Activated B cell treated with CpG ODN at 0.5 μM for 24 hours (primary cell): ENCODE measurements at regions not wholly inside any gene's neighbourhood (a gene's known extent, or its start where the extent isn't known, plus 50 kb on each side); places are given as distances from the start of the nearest gene placed in this dataset.

Source experiments
- ATAC-seq: fragments of 200-7000 bp; cut with Tn5 transposase; one replicate; pipeline ENCODE4 v1.10.0; 2021; ENCODE audit warnings: low read depth, mild to moderate bottlenecking, moderate library complexity
- CTCF ChIA-PET: fragments of 350-600 bp; sonication (Branson Sonifier 250); formaldehyde crosslinking; loops from one replicate; lab custom pipeline; 2021; ENCODE audit warnings: antibody characterized with exemption; lab: Charles Lee
- POLR2A ChIA-PET: fragments of 350-600 bp; sonication (Branson Sonifier 250); formaldehyde crosslinking; loops from one replicate; lab custom pipeline; 2021; ENCODE audit warnings: antibody characterized with exemption; lab: Charles Lee
- DNase-seq: peaks from one replicate; pipeline ENCODE4 v3.0.0; 2022
- H3K27ac Mint-ChIP-seq: one replicate; pipeline ENCODE4 v1.8.0; 2020; ENCODE audit warnings: mixed read lengths
- H3K27me3 Mint-ChIP-seq: one replicate; pipeline ENCODE4 v1.8.0; 2021; ENCODE audit warnings: mixed read lengths
- H3K36me3 Mint-ChIP-seq: one replicate; pipeline ENCODE4 v1.8.0; 2021; ENCODE audit warnings: low read depth, mixed read lengths
- H3K4me1 Mint-ChIP-seq: one replicate; pipeline ENCODE4 v1.8.0; 2021; ENCODE audit warnings: mixed read lengths
- H3K4me3 Mint-ChIP-seq: one replicate; pipeline ENCODE4 v1.8.0; 2020; ENCODE audit warnings: mild to moderate bottlenecking, mixed read lengths
- H3K9me3 Mint-ChIP-seq: one replicate; pipeline ENCODE4 v1.8.0; 2020; ENCODE audit warnings: mixed read lengths
- intact Hi-C: fragments of 100-400 bp; cut with micrococcal nuclease; formaldehyde crosslinking; loops from one replicate; pipeline ENCODE4 v1.15.1; 2024
- TF ChIP-seq, protein P1 (sequence below): fragments of 200-600 bp; IDR thresholded peaks from one replicate; pipeline ENCODE4 v1.8.0; 2022; ENCODE audit warnings: antibody characterized with exemption, mild to moderate bottlenecking

GRCh38 chr22:47919001-47919441 lies 1156.6 kb downstream of the TBC1D22A start:
- Mint-ChIP-seq H3K9me3 (peaks cover 4% of the 10 kb centered on the region), H3K4me3 (no peak overlapping the region), H3K36me3 (no peaks in the 10 kb centered on the region), H3K4me1 (peaks cover 32% of the 10 kb centered on the region), H3K27me3 (peaks cover under 1% of the 10 kb centered on the region), H3K27ac (no peak overlapping the region)
- TF ChIP-seq, protein P1, sequence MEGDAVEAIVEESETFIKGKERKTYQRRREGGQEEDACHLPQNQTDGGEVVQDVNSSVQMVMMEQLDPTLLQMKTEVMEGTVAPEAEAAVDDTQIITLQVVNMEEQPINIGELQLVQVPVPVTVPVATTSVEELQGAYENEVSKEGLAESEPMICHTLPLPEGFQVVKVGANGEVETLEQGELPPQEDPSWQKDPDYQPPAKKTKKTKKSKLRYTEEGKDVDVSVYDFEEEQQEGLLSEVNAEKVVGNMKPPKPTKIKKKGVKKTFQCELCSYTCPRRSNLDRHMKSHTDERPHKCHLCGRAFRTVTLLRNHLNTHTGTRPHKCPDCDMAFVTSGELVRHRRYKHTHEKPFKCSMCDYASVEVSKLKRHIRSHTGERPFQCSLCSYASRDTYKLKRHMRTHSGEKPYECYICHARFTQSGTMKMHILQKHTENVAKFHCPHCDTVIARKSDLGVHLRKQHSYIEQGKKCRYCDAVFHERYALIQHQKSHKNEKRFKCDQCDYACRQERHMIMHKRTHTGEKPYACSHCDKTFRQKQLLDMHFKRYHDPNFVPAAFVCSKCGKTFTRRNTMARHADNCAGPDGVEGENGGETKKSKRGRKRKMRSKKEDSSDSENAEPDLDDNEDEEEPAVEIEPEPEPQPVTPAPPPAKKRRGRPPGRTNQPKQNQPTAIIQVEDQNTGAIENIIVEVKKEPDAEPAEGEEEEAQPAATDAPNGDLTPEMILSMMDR = no peak
- ChIA-PET CTCF (no interaction called here), POLR2A (interaction anchor here (1.0 kb wide), 1 partner anchor 10 kb away, joined by 3 read pairs; no protein-coding TSS in a partner anchor)
- ATAC-seq (no peak), DNase-seq (no peak)
- intact Hi-C loops = loop anchor here (2.0 kb wide), 1 partner anchor 178 kb away; no protein-coding TSS in a partner anchor

DNA sequence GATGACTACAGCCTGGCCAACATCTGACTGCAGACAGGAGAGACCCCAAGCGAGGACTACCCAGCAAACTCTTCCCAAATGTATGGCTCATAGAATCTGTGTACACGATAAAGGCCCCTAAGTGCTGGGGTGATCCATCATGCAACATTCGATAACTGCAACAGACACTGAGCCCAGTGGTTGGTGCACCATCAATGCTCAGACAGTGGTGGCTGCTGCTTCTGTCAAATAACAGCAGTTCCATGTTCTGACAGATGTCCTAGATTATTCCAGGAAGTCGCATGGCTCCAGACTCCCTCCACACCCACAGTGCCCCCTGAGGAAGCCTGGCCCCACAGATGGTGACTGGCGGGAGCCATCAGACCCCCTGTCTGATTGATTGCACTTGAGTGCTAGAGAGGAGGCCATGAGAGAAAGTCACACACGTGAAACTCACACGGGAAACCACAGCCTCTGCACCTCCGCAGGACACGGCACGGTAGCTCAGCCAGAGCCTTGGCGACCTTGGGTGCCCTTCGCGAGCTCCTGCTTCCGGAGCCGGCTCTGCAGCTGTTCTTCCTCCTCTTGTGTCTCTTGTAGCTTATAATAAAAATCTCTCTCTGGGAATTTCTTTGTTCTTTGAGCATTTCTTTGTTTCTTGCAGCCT lies 1155.9 kb downstream of the TBC1D22A start:
- ChIA-PET CTCF (no interaction called here), POLR2A (interaction anchor here (1.0 kb wide), 1 partner anchor 10 kb away, joined by 3 read pairs; no protein-coding TSS in a partner anchor)
- no peak for DNase-seq
- intact Hi-C loops = loop anchor here (2.0 kb wide), 1 partner anchor 178 kb away; no protein-coding TSS in a partner anchor
- TF ChIP-seq, protein P1 = no peak
- Mint-ChIP-seq H3K4me1 (peaks cover 32% of the 10 kb centered on the region), H3K27ac (no peak overlapping the region), H3K4me3 (no peak overlapping the region), H3K36me3 (no peaks in the 10 kb centered on the region), H3K27me3 (peaks cover 2% of the 10 kb centered on the region), H3K9me3 (no peaks in the 10 kb centered on the region)
- peak; percentile 72 for ATAC-seq

DNA sequence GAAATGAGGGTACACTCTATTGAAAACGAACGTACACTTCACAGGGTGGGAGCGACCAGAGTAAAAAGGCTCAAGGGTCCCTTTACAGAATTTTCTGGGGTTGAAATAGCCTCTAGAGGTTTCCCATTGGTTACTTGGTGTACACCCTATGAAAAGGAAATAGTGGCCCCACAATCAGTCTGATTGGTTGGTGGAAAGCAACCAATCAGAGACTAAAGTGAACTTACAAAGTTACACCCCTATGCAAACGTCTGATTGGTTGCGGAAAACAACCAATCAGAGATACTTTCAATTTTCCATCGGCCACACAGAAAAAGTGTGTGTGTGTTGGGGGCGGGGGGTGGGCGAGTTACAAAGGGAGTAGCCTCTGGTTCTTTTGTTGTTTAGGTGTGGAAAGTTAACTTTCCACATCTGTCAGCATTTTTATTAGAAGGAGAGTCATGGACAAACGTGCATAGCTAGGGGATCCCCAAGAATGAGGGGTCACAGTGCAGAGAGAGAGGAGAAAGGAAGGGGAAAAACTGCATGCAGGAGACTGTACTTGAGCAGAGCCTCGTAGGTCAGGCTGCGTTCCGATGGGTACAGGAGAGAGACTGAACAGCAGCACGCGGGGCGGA lies 1152.1 kb downstream of the TBC1D22A start:
- POLR2A ChIA-PET = no interaction called here
- CTCF ChIA-PET = no interaction called here
- H3K4me1 Mint-ChIP-seq = peaks cover 21% of the 10 kb centered on the region
- H3K36me3 Mint-ChIP-seq = no peaks in the 10 kb centered on the region
- DNase-seq = no peak
- no peak overlapping the region for H3K27ac Mint-ChIP-seq
- H3K27me3 Mint-ChIP-seq = peaks cover 3% of the 10 kb centered on the region
- intact Hi-C loops = no loop called here
- TF ChIP-seq, protein P1 = no peak
- ATAC-seq = no peak
- H3K9me3 Mint-ChIP-seq = peaks cover 13% of the 10 kb centered on the region
- no peak overlapping the region for H3K4me3 Mint-ChIP-seq

DNA sequence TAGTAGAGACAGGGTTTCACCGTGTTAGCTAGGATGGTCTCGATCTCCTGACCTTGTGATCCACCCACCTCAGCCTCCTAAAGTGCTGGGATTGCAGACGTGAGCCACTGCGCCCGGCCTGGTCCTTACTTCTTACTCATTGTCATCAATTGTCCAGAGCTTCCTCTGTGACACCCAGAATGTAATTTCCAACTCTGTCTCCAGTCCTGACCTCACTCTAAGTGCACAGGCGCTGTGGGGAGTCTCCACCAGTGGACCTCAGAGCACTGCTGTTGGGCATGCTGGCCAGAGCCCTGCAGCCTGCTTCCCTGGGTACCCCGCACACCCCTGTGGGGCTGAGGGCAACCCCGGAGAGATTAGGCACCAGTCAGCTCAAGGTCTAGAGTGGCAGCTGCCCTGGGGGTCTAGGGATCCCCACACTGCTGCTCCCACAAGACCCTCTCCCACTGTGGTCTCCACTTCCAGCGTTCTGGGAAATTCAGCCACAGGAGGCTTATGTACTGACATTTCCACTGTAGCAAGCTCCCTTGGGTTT lies 1140.3 kb downstream of the TBC1D22A start:
- ATAC-seq (no peak), DNase-seq (no peak)
- no peaks in the 10 kb centered on the region for H3K4me1 Mint-ChIP-seq
- ChIA-PET CTCF (no interaction called here), POLR2A (no interaction called here)
- H3K36me3 Mint-ChIP-seq = no peaks in the 10 kb centered on the region
- TF ChIP-seq, protein P1 = no peak
- H3K27me3 Mint-ChIP-seq = peaks cover 5% of the 10 kb centered on the region
- peaks cover 6% of the 10 kb centered on the region for H3K9me3 Mint-ChIP-seq
- H3K4me3 Mint-ChIP-seq = no peak overlapping the region
- intact Hi-C loops = no loop called here
- H3K27ac Mint-ChIP-seq = no peak overlapping the region

DNA sequence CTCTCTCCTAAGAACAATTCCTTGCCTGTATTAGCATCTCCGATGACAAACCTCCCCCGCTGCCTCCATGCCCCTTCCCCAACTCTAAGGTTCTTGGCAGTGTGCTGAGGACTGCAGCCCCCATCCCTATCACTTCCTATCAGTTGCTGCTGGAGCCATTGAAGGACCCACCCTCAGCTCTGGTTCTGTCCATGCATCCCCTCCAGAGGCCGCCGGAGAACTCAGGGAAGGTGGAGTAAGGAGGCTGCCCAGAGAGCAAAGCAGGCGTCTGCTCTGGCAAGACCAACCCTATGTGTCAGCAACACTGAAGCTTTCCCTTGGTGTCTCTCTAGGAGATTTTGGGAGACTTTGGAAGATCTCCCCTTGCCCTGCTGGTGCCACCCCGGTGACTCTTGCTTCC lies 1139.5 kb downstream of the TBC1D22A start:
- no peaks in the 10 kb centered on the region for H3K36me3 Mint-ChIP-seq
- H3K4me3 Mint-ChIP-seq = no peak overlapping the region
- ATAC-seq = no peak
- TF ChIP-seq, protein P1 = no peak
- ChIA-PET CTCF (no interaction called here), POLR2A (no interaction called here)
- no peak overlapping the region for H3K27ac Mint-ChIP-seq
- peaks cover 6% of the 10 kb centered on the region for H3K9me3 Mint-ChIP-seq
- DNase-seq = no peak
- H3K4me1 Mint-ChIP-seq = no peaks in the 10 kb centered on the region
- intact Hi-C loops = no loop called here
- H3K27me3 Mint-ChIP-seq = peaks cover 5% of the 10 kb centered on the region
